HEK293T (cell line): ENCODE measurements at regions not wholly inside any gene's neighbourhood (a gene's known extent, or its start where the extent isn't known, plus 50 kb on each side); places are given as distances from the start of the nearest gene placed in this dataset.

Experiments used
- CTCF ChIA-PET: fragments of 350-600 bp; formaldehyde crosslinking; extraction: SDS; loops from one replicate; lab custom pipeline; 2021; ENCODE audit warnings: antibody characterized with exemption, inconsistent platforms; lab: Yijun Ruan, JAX
- POLR2A ChIA-PET: fragments of 350-600 bp; formaldehyde crosslinking; extraction: SDS; loops from one replicate; lab custom pipeline; 2020; ENCODE audit warnings: antibody characterized with exemption, inconsistent platforms; lab: Yijun Ruan, JAX
- DNase-seq: peaks from one replicate; pipeline ENCODE4 v3.0.0; 2012; ENCODE audit warnings: mixed read lengths; ENCODE audit errors: extremely low spot score
- ARNT ChIP-seq: fragments of 450-650 bp; IDR thresholded peaks from 2 replicates; pipeline ENCODE4 v1.6.1; 2017; ENCODE audit warnings: mild to moderate bottlenecking
- BHLHE40 ChIP-seq: fragments of 450-650 bp; IDR thresholded peaks from 2 replicates; pipeline ENCODE4 v1.6.1; 2016; ENCODE audit warnings: mild to moderate bottlenecking, moderate library complexity, borderline replicate concordance
- CTBP1 ChIP-seq: fragments of 450-650 bp; IDR thresholded peaks from 2 replicates; pipeline ENCODE4 v1.6.1; 2016; ENCODE audit warnings: borderline replicate concordance
- ELF4 ChIP-seq: fragments of 450-650 bp; IDR thresholded peaks from 2 replicates; pipeline ENCODE4 v1.6.1; 2017; ENCODE audit warnings: antibody characterized with exemption
- FOXA1 ChIP-seq: fragments of 450-650 bp; IDR thresholded peaks from 2 replicates; pipeline ENCODE4 v1.6.1; 2016; ENCODE audit warnings: mild to moderate bottlenecking
- FOXK2 ChIP-seq: fragments of 450-650 bp; IDR thresholded peaks from 2 replicates; pipeline ENCODE4 v1.6.1; 2016; ENCODE audit warnings: mild to moderate bottlenecking
- FOXM1 ChIP-seq: fragments of 450-650 bp; IDR thresholded peaks from 2 replicates; pipeline ENCODE4 v1.6.1; 2017; ENCODE audit warnings: mild to moderate bottlenecking, borderline replicate concordance
- HDGF ChIP-seq: fragments of 450-650 bp; IDR thresholded peaks from 2 replicates; pipeline ENCODE4 v1.6.1; 2017; ENCODE audit warnings: antibody characterized with exemption, borderline replicate concordance
- L3MBTL2 ChIP-seq: fragments of 450-650 bp; conservative IDR thresholded peaks from 2 replicates; pipeline ENCODE4 v1.6.1; 2016; ENCODE audit warnings: mild to moderate bottlenecking
- LEF1 ChIP-seq: fragments of 450-650 bp; IDR thresholded peaks from 2 replicates; pipeline ENCODE4 v1.6.1; 2017; ENCODE audit warnings: mild to moderate bottlenecking, borderline replicate concordance
- NFRKB ChIP-seq: fragments of 450-650 bp; IDR thresholded peaks from 2 replicates; pipeline ENCODE4 v1.6.1; 2016; ENCODE audit warnings: mild to moderate bottlenecking, moderate library complexity
- SP1 ChIP-seq: fragments of 450-650 bp; IDR thresholded peaks from 2 replicates; pipeline ENCODE4 v1.6.1; 2017
- SUZ12 ChIP-seq: fragments of 450-650 bp; IDR thresholded peaks from 2 replicates; pipeline ENCODE4 v1.6.1; 2016; ENCODE audit warnings: mild to moderate bottlenecking
- TARDBP ChIP-seq: fragments of 450-650 bp; IDR thresholded peaks from 2 replicates; pipeline ENCODE4 v1.6.1; 2016
- ZNF384 ChIP-seq: fragments of 450-650 bp; IDR thresholded peaks from 2 replicates; pipeline ENCODE4 v1.6.1; 2016
- TF ChIP-seq, protein P1 (sequence below): fragments of 450-650 bp; IDR thresholded peaks from 2 replicates; pipeline ENCODE4 v1.6.1; 2016

DNA sequence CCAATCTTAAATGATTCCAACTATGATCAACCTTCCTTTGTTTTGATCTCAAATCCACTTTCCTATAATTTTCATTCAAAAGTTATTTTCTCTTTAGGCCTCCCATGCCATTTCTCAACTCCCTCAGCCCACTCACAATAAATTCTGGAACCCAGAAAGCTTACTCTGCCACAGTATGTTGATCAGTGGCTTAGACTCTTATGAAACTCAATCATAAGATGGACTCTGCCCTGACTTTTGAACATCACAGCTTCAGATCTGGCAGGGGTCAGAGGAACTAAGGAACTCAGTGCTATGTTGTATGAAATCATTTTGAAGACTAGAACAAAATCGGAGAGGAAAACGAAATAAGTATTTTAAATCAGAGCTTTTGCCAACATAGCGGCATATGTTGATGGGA lies 59.8 kb upstream of the LGALSL start:
- POLR2A ChIA-PET, result no interaction called here
- CTCF ChIA-PET, result no interaction called here
- no peak for DNase-seq
- no peak for TF ChIP-seq SP1
- TF ChIP-seq HDGF, result no peak
- no peak for TF ChIP-seq FOXM1
- TF ChIP-seq FOXK2, result no peak
- TF ChIP-seq LEF1, result no peak
- TF ChIP-seq ELF4, result no peak
- TF ChIP-seq SUZ12, result no peak
- TF ChIP-seq FOXA1, result no peak
- TF ChIP-seq L3MBTL2, result no peak
- no peak for TF ChIP-seq ZNF384
- no peak for TF ChIP-seq CTBP1
- TF ChIP-seq NFRKB, result no peak
- no peak for TF ChIP-seq TARDBP
- no peak for TF ChIP-seq BHLHE40
- TF ChIP-seq, protein P1, sequence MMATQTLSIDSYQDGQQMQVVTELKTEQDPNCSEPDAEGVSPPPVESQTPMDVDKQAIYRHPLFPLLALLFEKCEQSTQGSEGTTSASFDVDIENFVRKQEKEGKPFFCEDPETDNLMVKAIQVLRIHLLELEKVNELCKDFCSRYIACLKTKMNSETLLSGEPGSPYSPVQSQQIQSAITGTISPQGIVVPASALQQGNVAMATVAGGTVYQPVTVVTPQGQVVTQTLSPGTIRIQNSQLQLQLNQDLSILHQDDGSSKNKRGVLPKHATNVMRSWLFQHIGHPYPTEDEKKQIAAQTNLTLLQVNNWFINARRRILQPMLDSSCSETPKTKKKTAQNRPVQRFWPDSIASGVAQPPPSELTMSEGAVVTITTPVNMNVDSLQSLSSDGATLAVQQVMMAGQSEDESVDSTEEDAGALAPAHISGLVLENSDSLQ, result no peak

DNA sequence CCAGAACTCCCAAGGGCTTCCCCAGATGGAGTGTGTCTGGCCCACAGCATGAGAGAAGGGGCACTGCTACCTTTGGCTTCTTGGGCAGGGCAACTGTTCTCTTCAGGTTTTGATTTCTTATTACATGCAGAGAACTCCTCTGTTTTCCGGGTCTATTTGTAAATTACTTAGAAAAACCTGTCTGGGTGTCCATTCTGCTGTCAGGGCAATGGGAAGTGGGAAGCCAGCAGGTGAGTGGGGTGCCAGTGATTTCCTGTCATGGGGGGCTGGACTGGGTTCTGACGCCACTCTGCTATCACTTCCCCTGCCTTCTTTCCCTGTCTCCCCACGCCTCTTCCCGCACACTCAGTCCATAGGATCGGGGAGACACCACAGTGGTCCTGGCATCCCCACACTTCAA lies 58.0 kb upstream of the LGALSL start:
- TF ChIP-seq ELF4 (no peak), TARDBP (no peak), L3MBTL2 (no peak), NFRKB (no peak), LEF1 (no peak), HDGF (no peak), FOXK2 (no peak), BHLHE40 (no peak), SP1 (no peak), SUZ12 (no peak), CTBP1 (no peak), ARNT (no peak)
- TF ChIP-seq, protein P1, result no peak
- ChIA-PET CTCF (no interaction called here), POLR2A (no interaction called here)
- no peak for DNase-seq

DNA sequence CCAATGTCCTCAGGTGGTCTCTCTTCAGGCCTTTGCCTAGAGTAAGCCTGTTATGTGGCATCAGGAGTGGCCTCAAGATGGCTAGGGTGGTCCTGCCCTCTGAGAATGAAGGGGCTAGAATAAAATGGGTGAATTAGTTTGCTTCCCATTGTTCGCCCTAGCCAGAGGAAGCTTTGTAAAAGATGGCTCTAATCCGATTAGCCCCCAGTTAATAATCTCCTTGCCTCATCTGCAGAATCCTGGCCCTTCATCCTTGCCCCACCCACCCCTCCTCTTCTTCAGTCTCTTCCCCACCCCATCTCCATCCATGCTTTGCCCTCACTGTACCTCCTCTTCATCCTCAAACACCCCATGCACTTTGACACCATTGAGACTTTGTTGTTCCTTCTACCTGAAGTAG lies 57.4 kb upstream of the LGALSL start:
- TF ChIP-seq FOXM1 (no peak), FOXA1 (no peak), SUZ12 (no peak), TARDBP (no peak), SP1 (no peak), ZNF384 (no peak), NFRKB (no peak), FOXK2 (no peak), LEF1 (no peak), ELF4 (no peak), L3MBTL2 (no peak), HDGF (no peak), ARNT (no peak)
- TF ChIP-seq, protein P1, result no peak
- no peak for DNase-seq
- CTCF ChIA-PET, result no interaction called here
- POLR2A ChIA-PET, result no interaction called here

DNA sequence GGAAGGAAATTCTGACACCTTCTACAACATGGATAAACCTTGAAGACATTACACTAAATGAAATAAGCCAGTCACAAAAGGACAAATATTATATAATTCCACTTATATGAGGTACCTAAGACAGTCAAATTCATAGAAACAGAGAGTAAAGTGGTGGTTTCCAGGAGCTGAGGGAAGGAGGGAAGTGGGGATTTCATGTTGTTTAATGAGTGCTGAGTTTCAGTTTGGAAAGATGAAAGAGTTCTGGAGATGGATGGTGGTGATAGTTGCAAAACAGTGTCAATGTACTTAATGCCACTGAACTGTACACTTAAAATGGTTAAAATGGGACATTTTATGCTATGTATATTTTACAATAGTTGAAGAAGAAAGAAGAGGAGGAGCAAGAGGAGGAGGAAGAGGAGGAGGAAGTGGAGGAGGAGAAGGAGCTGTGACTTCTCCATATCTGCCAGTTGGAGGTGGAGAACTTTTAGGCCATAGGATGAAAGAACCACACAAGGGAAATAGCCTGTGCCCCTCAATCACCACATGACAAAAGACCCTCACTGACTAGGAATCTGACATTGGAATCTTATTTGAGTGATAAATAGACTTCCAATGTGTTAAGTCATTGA lies 55.3 kb upstream of the LGALSL start:
- CTCF ChIA-PET, result interaction anchor here (0.6 kb wide), 1 partner anchor 346 kb away, joined by 3 read pairs; no protein-coding TSS in a partner anchor
- POLR2A ChIA-PET, result interaction anchor here (1.1 kb wide), 1 partner anchor 55 kb away, joined by 3 read pairs; the partner anchor contains the start of gene LGALSL
- DNase-seq, result no peak
- TF ChIP-seq HDGF (no peak), CTBP1 (no peak), L3MBTL2 (no peak), BHLHE40 (no peak), SP1 (no peak), ELF4 (no peak), ZNF384 (no peak), FOXA1 (no peak), FOXM1 (no peak), NFRKB (no peak), TARDBP (no peak), FOXK2 (no peak), LEF1 (no peak), SUZ12 (no peak), ARNT (no peak)
- TF ChIP-seq, protein P1, result no peak

DNA sequence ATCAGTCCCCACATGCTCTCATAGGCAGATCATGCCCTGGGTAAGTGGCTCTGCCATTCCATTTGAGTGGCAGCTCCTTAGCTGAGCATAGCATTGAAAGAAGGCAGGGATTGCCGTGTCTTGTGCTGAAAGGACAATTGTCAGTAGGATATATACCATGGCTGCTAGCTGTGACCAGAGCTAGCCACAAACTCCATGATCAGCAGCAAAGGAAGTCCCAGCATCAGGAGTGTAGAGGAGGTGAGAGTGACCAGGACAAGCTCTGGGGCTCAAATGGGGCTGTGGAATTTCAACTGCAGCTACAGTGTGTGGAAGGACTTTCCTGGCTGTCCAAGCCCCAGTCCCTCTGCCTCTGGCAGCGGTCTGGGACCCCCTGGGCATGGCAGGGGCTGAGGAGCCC lies 54.4 kb upstream of the LGALSL start:
- DNase-seq, result no peak
- ChIA-PET CTCF (no interaction called here), POLR2A (interaction anchor here (1.1 kb wide), 1 partner anchor 54 kb away, joined by 3 read pairs; the partner anchor contains the start of gene LGALSL)
- no peak for TF ChIP-seq CTBP1
- TF ChIP-seq L3MBTL2, result no peak
- no peak for TF ChIP-seq FOXA1
- TF ChIP-seq NFRKB, result no peak
- no peak for TF ChIP-seq BHLHE40
- no peak for TF ChIP-seq FOXK2
